HG03095 (cell line): ENCODE measurements at regions not wholly inside any gene's neighbourhood (a gene's known extent, or its start where the extent isn't known, plus 50 kb on each side); places are given as distances from the start of the nearest gene placed in this dataset.

Source experiments
- ATAC-seq: cut with Tn5 transposase; IDR thresholded peaks from one replicate; pipeline ENCODE4 v1.9.1; 2021; ENCODE audit warnings: moderate library complexity; ENCODE audit not compliant: unreplicated experiment

DNA sequence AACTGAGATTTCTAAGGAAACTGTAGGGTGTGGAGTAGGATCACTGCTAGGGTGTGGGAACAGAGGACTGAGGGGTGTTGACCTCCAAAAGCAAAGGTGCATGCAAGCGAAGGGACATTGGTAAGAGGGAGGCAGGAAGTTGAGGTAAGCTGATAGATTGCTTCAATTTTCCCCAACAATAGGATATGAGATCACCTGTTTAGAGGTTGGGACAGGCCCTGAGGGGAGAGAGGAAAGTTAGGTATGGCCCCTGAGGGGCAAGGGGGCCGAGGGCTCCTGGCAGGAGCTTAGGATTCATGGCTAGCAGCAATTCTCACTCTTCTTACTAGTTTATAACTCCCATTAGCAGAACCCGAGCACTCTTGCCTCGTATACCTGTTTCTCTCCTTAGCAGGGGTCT, 106.8 kb upstream of the RPS6KA2 start:
- ATAC-seq, result no peak

DNA sequence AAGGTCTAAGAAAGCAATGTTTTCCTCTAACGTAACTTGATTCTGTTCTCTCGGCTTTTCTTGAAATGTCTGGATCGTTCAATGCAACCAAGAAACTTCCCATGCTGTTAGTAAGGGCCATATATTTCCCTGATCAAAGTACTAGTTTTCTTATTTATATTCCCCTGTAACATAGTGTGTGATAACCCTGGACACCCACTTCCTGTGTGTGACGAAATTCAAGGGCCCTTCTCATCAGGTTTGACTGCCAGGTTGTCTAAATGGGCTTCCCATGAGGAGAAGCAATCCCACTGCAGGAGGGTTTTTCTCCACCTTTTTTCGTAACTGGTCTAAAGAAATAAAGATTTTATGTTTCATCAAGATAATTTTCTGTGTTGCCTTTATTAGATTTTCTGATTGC, 102.6 kb upstream of the RPS6KA2 start:
- no peak for ATAC-seq

- no peak for ATAC-seq
These were observed 102.0 kb upstream of the RPS6KA2 start for GRCh38 chr6:166728884-166729530.

DNA sequence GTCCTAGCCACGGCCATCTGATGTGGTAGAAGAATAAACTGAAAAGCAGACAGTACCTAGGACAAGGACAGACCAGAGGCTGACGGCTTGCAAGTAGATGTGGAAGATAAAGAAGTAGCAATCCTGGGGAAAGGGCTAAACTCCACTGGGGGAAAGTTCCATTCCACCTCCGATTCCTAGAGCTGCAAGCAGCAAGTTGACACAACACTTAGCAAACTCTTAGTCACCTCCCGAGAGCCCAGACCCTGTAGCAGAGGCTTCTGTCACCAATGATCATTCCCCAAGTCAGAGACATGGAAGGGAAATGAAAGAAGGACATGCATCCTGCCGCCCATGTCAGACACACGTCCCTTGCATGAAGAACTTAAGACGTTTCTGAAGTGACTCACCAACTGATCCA, 99.2 kb upstream of the RPS6KA2 start:
- no peak for ATAC-seq

- ATAC-seq, result no peak
These were observed 98.5 kb upstream of the RPS6KA2 start for GRCh38 chr6:166725571-166725970.

GRCh38 chr6:166724576-166724975, 97.5 kb upstream of the RPS6KA2 start:
- no peak for ATAC-seq

DNA sequence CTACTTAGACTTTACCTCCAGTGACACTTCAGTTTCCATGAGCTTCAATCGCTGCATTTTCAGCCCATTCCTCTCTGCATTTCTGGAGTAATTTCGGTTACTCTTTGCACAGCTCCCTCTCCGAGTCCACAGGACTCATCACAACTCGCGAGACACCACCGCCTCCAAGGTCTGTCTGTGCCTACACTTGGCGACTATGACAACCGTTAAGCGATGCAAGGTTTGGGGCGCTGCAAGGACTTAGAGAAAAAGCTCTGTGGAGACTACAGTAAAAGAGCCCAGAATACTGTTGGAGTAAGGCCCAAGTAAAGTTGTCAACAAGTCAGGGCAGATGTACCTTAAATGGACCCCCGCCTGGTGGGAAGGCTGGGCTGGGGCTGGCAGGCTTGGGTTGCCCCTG, 95.7 kb upstream of the RPS6KA2 start:
- ATAC-seq, result no peak

DNA sequence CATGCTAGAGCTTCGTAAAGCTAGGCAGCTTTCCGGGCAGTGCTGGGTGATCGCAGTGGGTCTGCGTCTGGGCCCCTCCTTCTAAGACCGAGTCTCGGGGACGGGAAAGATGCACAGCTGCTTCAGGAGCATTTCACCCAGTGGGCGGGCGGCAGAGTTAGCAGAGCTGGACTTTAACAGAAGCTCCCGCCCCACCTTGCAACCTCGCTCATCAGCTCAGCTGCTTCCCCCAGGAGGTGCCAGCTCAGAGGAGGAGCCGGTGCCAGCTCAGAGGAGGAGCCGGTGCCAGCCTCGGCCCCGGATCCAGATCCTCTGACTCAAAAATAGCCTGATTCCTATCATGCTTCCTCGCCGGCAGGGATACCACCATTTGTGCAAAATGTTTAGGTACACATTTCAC, 94.5 kb upstream of the RPS6KA2 start:
- ATAC-seq, result no peak

- no peak for ATAC-seq
These were observed 93.8 kb upstream of the RPS6KA2 start for GRCh38 chr6:166720856-166721255.

DNA sequence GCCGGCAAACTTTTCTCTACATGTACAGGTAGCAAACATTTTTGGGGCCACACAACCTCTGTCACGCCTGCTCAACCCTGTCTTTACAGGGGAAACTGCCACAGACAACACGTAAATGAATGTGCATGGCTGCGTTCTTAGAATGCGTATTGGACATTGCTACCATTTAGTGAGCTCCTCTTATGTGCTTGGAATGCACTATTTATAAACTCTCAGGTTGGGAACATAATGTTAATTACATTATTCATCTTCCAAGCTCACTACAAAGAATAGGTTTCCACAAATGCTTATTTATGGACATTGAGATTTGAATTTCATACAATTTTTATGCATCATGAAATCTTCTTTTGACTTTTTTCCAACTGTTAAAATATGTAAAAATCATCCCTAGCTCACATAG, 92.0 kb upstream of the RPS6KA2 start:
- no peak for ATAC-seq

DNA sequence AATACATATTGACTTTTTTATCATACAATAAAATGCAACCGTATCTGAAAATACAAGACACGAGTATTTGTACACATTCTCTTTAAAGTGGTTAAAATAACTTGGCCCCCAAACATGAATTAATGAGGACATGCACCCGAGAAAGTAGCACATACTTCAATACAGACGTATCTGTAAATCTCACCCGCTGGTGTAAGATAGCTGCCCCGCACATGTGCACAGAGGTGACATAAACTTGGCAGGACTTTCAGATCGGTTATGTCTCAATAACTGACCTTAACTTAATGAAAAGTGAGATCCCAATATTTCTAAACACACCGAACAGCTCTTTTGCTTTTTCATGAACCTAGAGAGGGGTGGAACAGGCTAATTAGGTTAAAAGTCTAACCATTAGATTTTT, 91.5 kb upstream of the RPS6KA2 start:
- ATAC-seq, result no peak

DNA sequence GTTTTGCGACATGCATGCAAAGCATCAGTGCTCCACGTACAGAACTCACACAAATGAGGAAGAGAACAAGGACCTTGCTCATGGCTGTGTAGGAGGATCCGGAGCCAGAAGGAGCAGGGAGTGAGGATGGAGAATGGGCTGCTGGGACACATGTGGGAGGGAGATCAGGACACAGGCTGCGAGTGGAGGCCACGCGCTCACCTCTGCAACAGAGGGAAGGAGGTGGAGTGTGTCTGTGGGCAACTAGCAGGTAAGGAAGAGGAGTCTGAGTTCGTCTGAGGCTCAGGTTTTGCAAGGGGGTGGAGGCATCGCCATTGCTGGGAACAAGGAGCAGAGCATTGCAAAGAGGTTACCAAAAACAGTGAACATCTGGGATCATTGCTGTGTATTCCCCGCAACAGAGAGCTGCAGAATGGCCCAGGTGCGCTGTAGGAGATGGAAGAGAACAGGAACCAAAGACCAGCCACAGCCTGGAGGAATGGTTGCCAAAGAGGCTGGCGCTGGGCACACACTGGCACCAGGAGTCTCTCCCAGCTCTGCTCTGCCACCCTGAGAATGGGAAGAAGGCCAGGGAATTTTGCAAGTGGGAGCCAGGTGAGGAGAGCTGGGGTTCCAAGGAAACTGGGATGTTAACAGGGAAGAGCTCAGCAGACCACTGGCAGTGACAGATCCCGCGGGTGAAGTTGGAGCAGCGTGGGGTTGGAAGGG, 90.0 kb upstream of the RPS6KA2 start:
- ATAC-seq, result no peak

DNA sequence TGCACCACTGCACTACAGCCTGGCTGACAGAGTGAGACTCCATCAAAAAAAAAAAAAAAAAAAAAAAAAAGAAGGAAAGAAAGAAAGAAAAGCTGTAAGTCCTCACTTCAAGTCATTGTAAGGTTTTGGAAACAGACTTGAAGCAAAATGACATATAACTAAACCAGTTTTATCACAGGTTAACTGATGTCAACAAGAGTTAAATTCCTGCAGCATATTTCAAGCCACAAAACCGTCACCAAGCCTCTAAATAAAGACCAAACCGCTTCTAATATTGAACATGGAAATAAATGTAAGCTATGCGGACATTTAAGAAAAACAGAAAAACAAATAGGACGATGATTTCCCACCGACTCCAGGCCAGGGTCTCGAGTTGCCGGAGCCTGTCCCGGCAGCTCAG, 88.9 kb upstream of the RPS6KA2 start:
- ATAC-seq, result no peak

DNA sequence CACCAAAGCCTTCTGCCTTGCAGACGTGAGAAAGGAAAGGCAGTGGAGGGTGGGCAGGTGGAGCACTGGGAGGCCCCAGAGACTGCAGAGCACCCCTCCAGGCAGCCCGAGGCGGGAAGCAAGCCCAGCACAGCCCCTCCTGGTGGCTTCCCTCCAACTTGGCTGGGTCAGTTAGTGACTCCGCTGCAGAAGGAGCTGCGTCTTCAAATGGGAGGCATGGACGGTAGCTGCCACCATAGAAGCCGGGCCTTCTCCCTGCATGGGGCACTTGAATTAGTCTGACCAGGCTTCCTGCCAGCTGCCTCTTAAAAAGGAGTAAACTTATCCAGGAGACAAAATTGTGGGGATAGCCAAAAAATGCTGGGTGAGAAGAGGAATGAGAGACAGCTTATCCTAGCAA, 88.0 kb upstream of the RPS6KA2 start:
- ATAC-seq, result no peak

- no peak for ATAC-seq
These were observed 87.5 kb upstream of the RPS6KA2 start for GRCh38 chr6:166714581-166714980.

DNA sequence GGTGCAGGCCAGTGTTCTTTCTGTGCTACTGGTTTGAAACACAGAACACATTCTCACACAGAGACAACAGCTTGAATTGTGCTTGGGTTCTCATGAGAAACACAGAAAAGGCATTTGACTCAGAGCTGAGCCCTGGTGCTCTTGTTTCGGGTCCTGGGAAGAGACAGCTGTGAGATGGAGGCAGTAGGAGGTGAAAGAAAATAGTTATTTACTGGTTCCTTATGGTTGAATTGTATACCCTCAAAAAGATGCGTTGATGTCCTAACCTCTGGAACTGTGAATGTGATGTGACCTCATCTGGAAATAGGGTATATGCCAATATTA, 87.1 kb upstream of the RPS6KA2 start:
- no peak for ATAC-seq

DNA sequence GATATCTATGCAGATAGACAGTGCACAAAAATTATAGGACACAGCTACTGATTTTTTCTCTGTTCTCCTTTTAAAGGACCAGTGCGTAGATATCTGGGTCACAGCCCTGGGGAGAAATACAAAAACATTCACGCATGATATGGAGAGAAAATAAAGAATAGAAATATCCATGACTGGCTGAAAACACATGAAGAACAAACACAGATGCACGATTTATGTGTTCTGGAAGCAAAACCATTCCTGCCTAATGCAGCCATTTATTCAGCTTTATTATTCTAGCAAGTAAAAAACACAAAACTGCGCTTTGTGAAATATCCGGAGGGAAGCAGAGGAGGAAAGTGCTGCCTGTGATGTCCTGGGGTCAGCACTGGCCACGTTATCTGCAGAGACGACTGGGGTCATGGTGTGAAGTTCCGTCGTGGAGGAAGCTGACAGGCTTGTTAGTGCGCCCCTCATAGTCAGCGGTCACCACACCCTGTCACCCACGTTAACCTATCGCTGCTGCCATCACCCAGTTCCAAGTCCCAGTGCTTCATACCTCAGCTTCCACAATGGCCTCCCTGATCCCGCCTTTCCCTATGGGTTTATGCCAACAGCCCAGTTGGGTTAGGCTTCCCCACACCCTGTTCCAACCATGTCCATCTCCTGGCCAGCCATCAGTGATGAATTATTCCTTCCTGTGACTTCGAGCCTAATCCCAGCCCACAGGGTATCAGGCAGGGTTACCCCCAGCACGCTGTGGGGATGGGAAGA, 86.6 kb upstream of the RPS6KA2 start:
- ATAC-seq, result no peak

GRCh38 chr6:166712286-166713228, 85.5 kb upstream of the RPS6KA2 start:
- ATAC-seq, result no peak

GRCh38 chr6:166710084-166710483, 83.0 kb upstream of the RPS6KA2 start:
- no peak for ATAC-seq

DNA sequence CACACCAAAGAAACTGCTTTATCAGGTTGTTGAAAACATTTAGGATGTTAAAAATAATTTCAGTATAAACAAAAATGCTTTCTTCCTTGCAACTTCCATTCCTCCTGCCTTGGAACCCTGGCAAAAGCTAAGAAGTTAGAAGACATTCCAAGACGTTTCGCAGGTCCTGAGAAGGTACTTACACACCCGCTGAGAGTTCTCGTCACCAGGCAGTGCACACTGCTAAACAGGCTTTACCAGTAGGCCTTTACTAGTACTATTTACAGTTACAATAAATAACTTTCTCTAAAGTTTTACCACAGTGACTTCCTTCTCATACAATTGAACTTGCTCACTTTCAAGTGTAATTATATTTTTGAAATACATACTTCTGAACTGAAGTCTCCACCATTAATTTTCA, 81.4 kb upstream of the RPS6KA2 start:
- ATAC-seq, result no peak

- no peak for ATAC-seq
These were observed 80.0 kb upstream of the RPS6KA2 start for GRCh38 chr6:166707045-166707444.
